ENCODE measurements at regions not wholly inside any gene's neighbourhood (a gene's known extent, or its start where the extent isn't known, plus 50 kb on each side); places are given as distances from the start of the nearest gene placed in this dataset.

- FAIRE-seq = no peak
Measured at GRCh38 chr3:115397433-115397832, 225.9 kb upstream of the GAP43 start.

GRCh38 chr3:115398506-115398905, 224.8 kb upstream of the GAP43 start:
- no peak for TF ChIP-seq NR1H2 (CRISPR knock-in tag; IDR thresholded peaks at IDR 0.05; ENCODE audit: borderline replicate concordance, low read depth)
- no peak for TF ChIP-seq ZNF550 (CRISPR knock-in tag; IDR thresholded peaks at IDR 0.05; ENCODE audit: borderline replicate concordance)
- TF ChIP-seq SP1 (IDR thresholded peaks at IDR 0.05) = no peak
- no peak for TF ChIP-seq SP1 (CRISPR knock-in tag; IDR thresholded peaks at IDR 0.05)
- no peak for TF ChIP-seq ATF2 (CRISPR knock-in tag; IDR thresholded peaks at IDR 0.05)
- no peak for TF ChIP-seq CREM (IDR thresholded peaks at IDR 0.05)
- no peak for TF ChIP-seq CREM (CRISPR knock-in tag; IDR thresholded peaks at IDR 0.05)
- no peak for TF ChIP-seq MYNN (CRISPR knock-in tag; IDR thresholded peaks at IDR 0.05; ENCODE audit: low read depth)
- TF ChIP-seq ZNF773 (CRISPR knock-in tag; IDR thresholded peaks at IDR 0.05; ENCODE audit: borderline replicate concordance) = no peak
- no peak for TF ChIP-seq CREBL2 (CRISPR knock-in tag; IDR thresholded peaks at IDR 0.05; ENCODE audit: borderline replicate concordance)
- TF ChIP-seq ISX (CRISPR knock-in tag; conservative IDR thresholded peaks at IDR 0.05) = no peak
- no peak for TF ChIP-seq ZNF564 (CRISPR knock-in tag; IDR thresholded peaks at IDR 0.05)
- TF ChIP-seq CHD4 (IDR thresholded peaks at IDR 0.05; ENCODE audit: borderline replicate concordance, low read length) = no peak
- no peak for TF ChIP-seq SP140L (CRISPR knock-in tag; IDR thresholded peaks at IDR 0.05; ENCODE audit: borderline replicate concordance)
- Histone ChIP-seq H3K4me3 (replicated peaks in 1 of 3; ENCODE audit: insufficient read depth in 1 of 3, low read depth in 2 of 3, low read length in 3 of 3) (no peak overlapping the region), H3K79me2 (ENCODE audit: insufficient read depth, low read length) (no peaks in the 10 kb centered on the region), H3K27ac (ENCODE audit: extremely low read length, insufficient read depth, low read length) (no peak overlapping the region), H3K27me3 (ENCODE audit: control insufficient read depth in 1 of 2, insufficient read depth in 2 of 2, low read length in 2 of 2) (no peaks in the 10 kb centered on the region; a peak in 1 of 5 replicates), H4K20me1 (ENCODE audit: insufficient read depth, low read length) (no peaks in the 10 kb centered on the region), H3K9ac (ENCODE audit: insufficient read depth, low read depth, low read length) (no peak overlapping the region), H3K4me1 (ENCODE audit: insufficient read depth, low read length) (no peaks in the 10 kb centered on the region), H3K36me3 (replicated peaks in 1 of 2; ENCODE audit: control insufficient read depth in 1 of 2, insufficient read depth in 2 of 2, low read length in 2 of 2) (no peaks in the 10 kb centered on the region), H3K4me2 (ENCODE audit: low read depth, low read length) (no peak overlapping the region), H3K9me3 (ENCODE audit: low read length) (no peaks in the 10 kb centered on the region), H2AFZ (ENCODE audit: low read length) (no peak overlapping the region)
- in situ Hi-C loops (cut with HindIII; ENCODE audit: extremely low pct_ligation_motif_present, low pct_unique_long_range_greater_than_20kb) (no loop called here), intact Hi-C loops (cut with micrococcal nuclease; ENCODE audit: unreplicated experiment) (no loop called here)
- no peak for DNase-seq (ENCODE audit: low spot score)
- no peak for ATAC-seq
- BruUV-seq (replicated peaks) = no TSS peak
- POLR2A ChIA-PET = no interaction called here
- CTCF ChIA-PET (ENCODE audit: low intra/inter-chr PET ratio, low total read pairs) = no interaction called here
- FAIRE-seq = no peak
- WGBS (ENCODE audit: low lambda C conversion rate) = 0% methylated on average over 3 of the region's 3 CpGs

More at GRCh38 chr3:115397433-115397832, 225.9 kb upstream of the GAP43 start:
- TF ChIP-seq IKZF4 (CRISPR knock-in tag; IDR thresholded peaks at IDR 0.05; ENCODE audit: borderline replicate concordance, low read depth, not compliant biosample characterization) = no peak
- in situ Hi-C loops (cut with HindIII; ENCODE audit: extremely low pct_ligation_motif_present, low pct_unique_long_range_greater_than_20kb) = no loop called here
- Histone ChIP-seq H3K27ac (ENCODE audit: extremely low read length, insufficient read depth, low read length) (no peak overlapping the region), H3K9me3 (ENCODE audit: low read length) (no peaks in the 10 kb centered on the region), H3K9ac (ENCODE audit: insufficient read depth, low read depth, low read length) (no peak overlapping the region), H3K79me2 (ENCODE audit: insufficient read depth, low read length) (no peaks in the 10 kb centered on the region), H3K27me3 (ENCODE audit: control insufficient read depth in 1 of 2, insufficient read depth in 2 of 2, low read length in 2 of 2) (no peaks in the 10 kb centered on the region; a peak in 1 of 5 replicates), H3K4me2 (ENCODE audit: low read depth, low read length) (no peak overlapping the region), H4K20me1 (ENCODE audit: insufficient read depth, low read length) (no peaks in the 10 kb centered on the region), H3K4me3 (replicated peaks in 1 of 3; ENCODE audit: insufficient read depth in 1 of 3, low read depth in 2 of 3, low read length in 3 of 3) (no peak overlapping the region), H3K36me3 (replicated peaks in 1 of 2; ENCODE audit: control insufficient read depth in 1 of 2, insufficient read depth in 2 of 2, low read length in 2 of 2) (no peaks in the 10 kb centered on the region), H2AFZ (ENCODE audit: low read length) (no peak overlapping the region), H3K4me1 (ENCODE audit: insufficient read depth, low read length) (no peaks in the 10 kb centered on the region)
- ATAC-seq = no peak
- ChIA-PET POLR2A (no interaction called here), CTCF (ENCODE audit: low intra/inter-chr PET ratio, low total read pairs) (no interaction called here)
- no TSS peak for BruUV-seq (replicated peaks)
- intact Hi-C loops (cut with micrococcal nuclease; ENCODE audit: unreplicated experiment) = no loop called here
- no peak for DNase-seq (ENCODE audit: low spot score)
- 4% methylated on average over 1 of the region's 1 CpG for WGBS (ENCODE audit: low lambda C conversion rate)

Data from HepG2 (cell line).